ENCODE measurements at regions not wholly inside any gene's neighbourhood (a gene's known extent, or its start where the extent isn't known, plus 50 kb on each side); places are given as distances from the start of the nearest gene placed in this dataset.

DNA sequence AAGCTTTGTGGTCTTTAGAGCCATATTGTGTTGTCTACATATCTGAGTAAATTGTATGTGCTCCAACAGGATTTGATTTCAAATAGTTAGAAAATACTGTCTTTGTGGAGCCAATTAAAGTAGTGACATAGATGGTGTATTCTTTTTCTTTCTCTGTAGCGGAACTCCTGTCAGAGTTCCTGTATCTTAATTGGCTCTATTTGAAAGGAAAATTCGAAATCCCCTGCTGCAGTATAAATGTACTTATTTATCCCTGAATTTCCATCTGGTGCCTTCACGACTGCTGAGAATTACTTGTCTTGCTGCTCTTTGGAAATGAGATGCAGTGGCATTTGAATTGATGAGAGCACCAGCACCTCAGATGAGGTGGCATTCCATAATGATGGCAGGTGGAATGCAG is 546.7 kb upstream of the SGCD start (continued):
- TF ChIP-seq, protein P1, sequence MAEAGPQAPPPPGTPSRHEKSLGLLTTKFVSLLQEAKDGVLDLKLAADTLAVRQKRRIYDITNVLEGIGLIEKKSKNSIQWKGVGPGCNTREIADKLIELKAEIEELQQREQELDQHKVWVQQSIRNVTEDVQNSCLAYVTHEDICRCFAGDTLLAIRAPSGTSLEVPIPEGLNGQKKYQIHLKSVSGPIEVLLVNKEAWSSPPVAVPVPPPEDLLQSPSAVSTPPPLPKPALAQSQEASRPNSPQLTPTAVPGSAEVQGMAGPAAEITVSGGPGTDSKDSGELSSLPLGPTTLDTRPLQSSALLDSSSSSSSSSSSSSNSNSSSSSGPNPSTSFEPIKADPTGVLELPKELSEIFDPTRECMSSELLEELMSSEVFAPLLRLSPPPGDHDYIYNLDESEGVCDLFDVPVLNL (CRISPR knock-in tag; IDR thresholded peaks at IDR 0.05; ENCODE audit: low read depth): no peak

DNA sequence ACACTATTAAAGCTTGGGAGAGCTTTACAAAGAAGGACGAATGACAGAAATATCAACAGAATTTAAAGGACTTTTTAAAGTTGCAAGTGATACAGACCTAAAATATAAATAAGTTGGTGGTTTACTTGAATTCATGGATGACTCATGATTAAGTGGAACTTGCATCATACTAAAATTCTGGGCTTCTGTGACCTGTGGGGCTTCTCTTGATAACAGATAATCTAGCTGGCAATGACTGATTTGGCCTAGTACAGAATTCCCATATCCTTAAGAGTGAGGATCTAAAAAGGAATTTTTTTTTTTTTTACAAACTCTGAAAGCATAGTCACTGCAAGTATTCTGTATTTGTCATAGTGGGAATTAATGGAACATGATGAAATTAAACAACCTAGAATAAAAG is 543.7 kb upstream of the SGCD start:
- Histone ChIP-seq H3K4me2 (ENCODE audit: insufficient read depth, low read length) (no peak overlapping the region), H3K27ac (ENCODE audit: extremely low read depth, low read depth, low read length) (no peak overlapping the region), H4K20me1 (replicated peaks; ENCODE audit: control insufficient read depth, insufficient read depth, low read length) (no peaks in the 10 kb centered on the region), H2AFZ (ENCODE audit: low read depth, low read length) (no peak overlapping the region), H3K9me1 (ENCODE audit: control insufficient read depth, insufficient read depth, low read length) (no peaks in the 10 kb centered on the region), H3K27me3 (ENCODE audit: control insufficient read depth in 2 of 2, insufficient read depth in 2 of 2, low read length in 2 of 2) (no peaks in the 10 kb centered on the region), H3K79me2 (ENCODE audit: control insufficient read depth, insufficient read depth, low read length) (no peaks in the 10 kb centered on the region), H3K4me1 (replicated peaks in 1 of 2; ENCODE audit: control insufficient read depth in 2 of 2, insufficient read depth in 2 of 2, low read length in 2 of 2) (no peaks in the 10 kb centered on the region), H3K9me3 (replicated peaks; ENCODE audit: control insufficient read depth, insufficient read depth, low read depth, low read length) (no peaks in the 10 kb centered on the region), H3K4me3 (no peak overlapping the region), H3K36me3 (ENCODE audit: control insufficient read depth, insufficient read depth, low read length) (no peaks in the 10 kb centered on the region), H3K9ac (ENCODE audit: insufficient read depth in 1 of 2, low read depth in 2 of 2, low read length in 2 of 2) (no peak overlapping the region)
- intact Hi-C loops (cut with micrococcal nuclease) (no loop called here), in situ Hi-C loops (cut with MboI) (no loop called here)
- ATAC-seq (no peak), DNase-seq (ENCODE audit: extremely low read depth in 1 of 4, low spot score in 3 of 4) (no peak), FAIRE-seq (no peak)
- CTCF ChIA-PET (ENCODE audit: low intra/inter-chr PET ratio): no interaction called here
- no peak for TF ChIP-seq CTBP1 (IDR thresholded peaks at IDR 0.05; ENCODE audit: borderline replicate concordance)
- no peak for TF ChIP-seq XRCC4 (IDR thresholded peaks at IDR 0.05; ENCODE audit: extremely low read depth, insufficient read depth, insufficient read length)
- no peak for TF ChIP-seq ZNF785 (CRISPR knock-in tag; IDR thresholded peaks at IDR 0.05)
- no peak for TF ChIP-seq E2F3 (CRISPR knock-in tag; IDR thresholded peaks at IDR 0.05)
- TF ChIP-seq ZNF717 (CRISPR knock-in tag; IDR thresholded peaks at IDR 0.05): no peak
- no peak for TF ChIP-seq NFIC (IDR thresholded peaks at IDR 0.05)
- TF ChIP-seq, protein P2, sequence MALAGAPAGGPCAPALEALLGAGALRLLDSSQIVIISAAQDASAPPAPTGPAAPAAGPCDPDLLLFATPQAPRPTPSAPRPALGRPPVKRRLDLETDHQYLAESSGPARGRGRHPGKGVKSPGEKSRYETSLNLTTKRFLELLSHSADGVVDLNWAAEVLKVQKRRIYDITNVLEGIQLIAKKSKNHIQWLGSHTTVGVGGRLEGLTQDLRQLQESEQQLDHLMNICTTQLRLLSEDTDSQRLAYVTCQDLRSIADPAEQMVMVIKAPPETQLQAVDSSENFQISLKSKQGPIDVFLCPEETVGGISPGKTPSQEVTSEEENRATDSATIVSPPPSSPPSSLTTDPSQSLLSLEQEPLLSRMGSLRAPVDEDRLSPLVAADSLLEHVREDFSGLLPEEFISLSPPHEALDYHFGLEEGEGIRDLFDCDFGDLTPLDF (CRISPR knock-in tag; IDR thresholded peaks at IDR 0.05): no peak
- TF ChIP-seq SOX6 (IDR thresholded peaks at IDR 0.05): no peak
- TF ChIP-seq TRIM24 (IDR thresholded peaks at IDR 0.05): no peak
- TF ChIP-seq, protein P3, sequence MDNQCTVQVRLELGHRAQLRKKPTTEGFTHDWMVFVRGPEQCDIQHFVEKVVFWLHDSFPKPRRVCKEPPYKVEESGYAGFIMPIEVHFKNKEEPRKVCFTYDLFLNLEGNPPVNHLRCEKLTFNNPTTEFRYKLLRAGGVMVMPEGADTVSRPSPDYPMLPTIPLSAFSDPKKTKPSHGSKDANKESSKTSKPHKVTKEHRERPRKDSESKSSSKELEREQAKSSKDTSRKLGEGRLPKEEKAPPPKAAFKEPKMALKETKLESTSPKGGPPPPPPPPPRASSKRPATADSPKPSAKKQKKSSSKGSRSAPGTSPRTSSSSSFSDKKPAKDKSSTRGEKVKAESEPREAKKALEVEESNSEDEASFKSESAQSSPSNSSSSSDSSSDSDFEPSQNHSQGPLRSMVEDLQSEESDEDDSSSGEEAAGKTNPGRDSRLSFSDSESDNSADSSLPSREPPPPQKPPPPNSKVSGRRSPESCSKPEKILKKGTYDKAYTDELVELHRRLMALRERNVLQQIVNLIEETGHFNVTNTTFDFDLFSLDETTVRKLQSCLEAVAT (IDR thresholded peaks at IDR 0.05): no peak
- no peak for TF ChIP-seq ATF1 (CRISPR knock-in tag; IDR thresholded peaks at IDR 0.05)
- no peak for TF ChIP-seq ATF1 (tag; IDR thresholded peaks at IDR 0.05)
- no peak for TF ChIP-seq HDAC3 (IDR thresholded peaks at IDR 0.05; ENCODE audit: borderline replicate concordance, partially characterized antibody)
- TF ChIP-seq NONO (IDR thresholded peaks at IDR 0.05; ENCODE audit: low read depth in 2 of 2, low read length in 1 of 2): no peak
- POLR2A ChIA-PET: no interaction called here
- no TSS peak for BruUV-seq (replicated peaks)
- WGBS (ENCODE audit: insufficient coverage, low coverage, missing lambda C conversion rate): 5% methylated on average over 1 of the region's 1 CpG
